ENCODE measurements at regions not wholly inside any gene's neighbourhood (a gene's known extent, or its start where the extent isn't known, plus 50 kb on each side); places are given as distances from the start of the nearest gene placed in this dataset.
"Not testable (repeated sequence)": the region's sequence is repeated elsewhere in the genome, so short reads cannot be mapped to it uniquely, and the experiment has no call there.

DNA sequence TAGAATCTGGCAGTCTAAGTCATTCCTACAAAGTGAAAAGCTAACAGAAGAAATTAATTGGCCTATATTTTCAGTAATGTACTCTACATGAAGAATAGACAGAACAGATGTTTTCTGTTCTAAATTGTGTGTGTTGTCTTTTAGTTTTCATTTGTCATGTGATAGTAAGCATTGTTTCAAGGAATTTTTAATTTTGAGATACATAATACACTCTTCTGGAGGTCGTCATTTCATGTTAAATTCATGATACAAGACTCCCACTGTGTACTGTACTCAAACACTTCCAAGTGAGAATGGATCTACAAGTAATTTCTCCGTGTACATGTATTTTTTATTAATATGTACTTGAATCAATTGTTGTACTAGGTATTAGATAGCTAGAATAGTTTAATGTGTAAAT, 1522.9 kb downstream of the MAT2B start:
- H3K27me3 ChIP-seq (ENCODE audit: control insufficient read depth in 2 of 2, insufficient read depth in 2 of 2, low read length in 2 of 2) = no peaks in the 10 kb centered on the region
- H3K9me3 ChIP-seq (ENCODE audit: control insufficient read depth in 2 of 2, low read length in 2 of 2) = no peaks in the 10 kb centered on the region
- H3K9ac ChIP-seq (ENCODE audit: low read depth in 1 of 2, low read length in 2 of 2) = no peak overlapping the region
- no peaks in the 10 kb centered on the region for H3K36me3 ChIP-seq (ENCODE audit: control insufficient read depth in 2 of 2, insufficient read depth in 2 of 2, low read length in 2 of 2)
- H3K27ac ChIP-seq (ENCODE audit: low read depth in 2 of 2, low read length in 2 of 2) = no peak overlapping the region
- no peaks in the 10 kb centered on the region for H3K4me1 ChIP-seq (ENCODE audit: control insufficient read depth in 2 of 2, insufficient read depth in 2 of 2, low read length in 2 of 2)
- no peak overlapping the region for H3K4me3 ChIP-seq (ENCODE audit: low read length in 2 of 2)

DNA sequence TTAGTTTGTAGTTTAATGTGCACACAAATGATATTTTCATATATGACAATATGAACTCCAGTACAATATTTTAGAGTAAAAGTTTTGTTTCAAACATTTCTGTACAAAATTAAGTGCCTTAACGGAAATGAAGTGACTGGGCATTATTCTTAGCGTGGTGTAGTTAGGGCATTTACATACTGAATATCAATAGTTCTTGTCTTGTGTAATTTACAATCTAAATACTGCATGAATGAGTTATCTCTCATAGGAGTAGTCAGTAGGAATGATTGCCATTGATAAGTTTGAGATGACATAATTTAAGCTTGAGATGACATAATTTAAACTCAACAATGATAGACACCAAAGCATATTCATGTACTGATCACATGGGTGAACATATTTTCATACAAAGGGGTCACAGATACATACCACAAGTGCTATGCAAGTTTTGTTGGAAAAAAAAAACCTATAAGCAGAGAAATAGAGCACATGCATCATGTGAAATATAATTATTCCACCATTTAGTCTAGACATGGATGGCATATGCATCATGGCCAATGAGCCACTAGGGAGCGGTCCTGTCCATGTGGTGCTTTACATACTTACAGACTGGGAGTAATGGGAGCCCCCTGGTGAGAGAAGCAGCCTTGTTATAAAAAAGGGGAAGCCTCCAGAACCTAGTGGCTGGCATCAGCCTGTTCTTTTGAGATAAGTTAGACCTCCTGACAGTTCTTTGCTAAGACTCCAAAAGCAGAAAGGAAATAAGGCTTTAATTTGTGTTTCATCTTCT, 1523.9 kb downstream of the MAT2B start:
- no peak overlapping the region for H3K9ac ChIP-seq (ENCODE audit: low read depth in 1 of 2, low read length in 2 of 2)
- no peaks in the 10 kb centered on the region for H3K9me3 ChIP-seq (ENCODE audit: control insufficient read depth in 2 of 2, low read length in 2 of 2)
- no peak overlapping the region for H3K27ac ChIP-seq (ENCODE audit: low read depth in 2 of 2, low read length in 2 of 2)
- no peaks in the 10 kb centered on the region for H3K27me3 ChIP-seq (ENCODE audit: control insufficient read depth in 2 of 2, insufficient read depth in 2 of 2, low read length in 2 of 2)
- no peaks in the 10 kb centered on the region for H3K36me3 ChIP-seq (ENCODE audit: control insufficient read depth in 2 of 2, insufficient read depth in 2 of 2, low read length in 2 of 2)
- H3K4me1 ChIP-seq (ENCODE audit: control insufficient read depth in 2 of 2, insufficient read depth in 2 of 2, low read length in 2 of 2) = no peaks in the 10 kb centered on the region
- H3K4me3 ChIP-seq (ENCODE audit: low read length in 2 of 2) = no peak overlapping the region

DNA sequence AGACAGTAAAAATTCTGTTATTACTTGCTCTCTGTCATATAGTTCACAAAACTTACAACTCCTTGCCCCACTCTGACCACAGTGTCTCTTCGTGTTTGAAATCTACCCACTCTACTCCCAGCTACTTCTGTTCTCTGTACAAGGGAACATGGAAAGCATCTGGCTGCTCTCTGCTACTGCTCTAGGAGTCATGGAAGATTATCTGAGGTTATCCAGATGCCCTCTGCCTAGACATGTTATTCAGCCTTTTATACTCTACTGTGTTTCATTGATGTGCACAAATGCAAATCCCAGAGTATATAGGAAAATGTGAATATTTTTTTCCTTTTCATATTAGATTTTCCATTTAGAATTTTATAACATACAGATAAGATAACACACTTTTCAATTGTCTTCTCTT, 1525.6 kb downstream of the MAT2B start:
- no peak overlapping the region for H3K9ac ChIP-seq (ENCODE audit: low read depth in 1 of 2, low read length in 2 of 2)
- no peaks in the 10 kb centered on the region for H3K4me1 ChIP-seq (ENCODE audit: control insufficient read depth in 2 of 2, insufficient read depth in 2 of 2, low read length in 2 of 2)
- H3K4me3 ChIP-seq (ENCODE audit: low read length in 2 of 2) = no peak overlapping the region
- H3K27me3 ChIP-seq (ENCODE audit: control insufficient read depth in 2 of 2, insufficient read depth in 2 of 2, low read length in 2 of 2) = no peaks in the 10 kb centered on the region
- H3K27ac ChIP-seq (ENCODE audit: low read depth in 2 of 2, low read length in 2 of 2) = no peak overlapping the region
- no peaks in the 10 kb centered on the region for H3K36me3 ChIP-seq (ENCODE audit: control insufficient read depth in 2 of 2, insufficient read depth in 2 of 2, low read length in 2 of 2)
- H3K9me3 ChIP-seq (ENCODE audit: control insufficient read depth in 2 of 2, low read length in 2 of 2) = no peaks in the 10 kb centered on the region

DNA sequence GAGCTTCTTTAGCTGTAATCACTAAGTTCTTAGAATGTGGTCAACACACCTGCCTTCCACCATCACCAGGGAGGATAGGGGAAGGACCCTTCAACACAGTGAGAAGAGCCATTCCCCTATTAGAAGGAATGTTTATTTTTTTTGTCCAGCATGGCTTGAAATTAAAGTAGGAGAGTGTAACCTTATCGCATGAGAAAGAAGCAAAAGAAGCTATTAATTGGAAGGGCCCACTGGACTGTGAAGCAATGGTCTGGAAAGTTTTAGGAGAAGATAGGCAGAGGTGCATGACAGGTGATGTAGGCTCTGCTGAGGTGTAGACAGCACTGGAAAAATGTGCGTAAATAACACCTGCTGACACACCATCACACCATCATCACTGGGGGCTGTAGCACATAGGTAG, 1526.0 kb downstream of the MAT2B start:
- Histone ChIP-seq H3K27me3 (ENCODE audit: control insufficient read depth in 2 of 2, insufficient read depth in 2 of 2, low read length in 2 of 2) (no peaks in the 10 kb centered on the region), H3K9ac (ENCODE audit: low read depth in 1 of 2, low read length in 2 of 2) (no peak overlapping the region), H3K4me3 (ENCODE audit: low read length in 2 of 2) (no peak overlapping the region), H3K36me3 (ENCODE audit: control insufficient read depth in 2 of 2, insufficient read depth in 2 of 2, low read length in 2 of 2) (no peaks in the 10 kb centered on the region), H3K4me1 (ENCODE audit: control insufficient read depth in 2 of 2, insufficient read depth in 2 of 2, low read length in 2 of 2) (no peaks in the 10 kb centered on the region), H3K27ac (ENCODE audit: low read depth in 2 of 2, low read length in 2 of 2) (no peak overlapping the region), H3K9me3 (ENCODE audit: control insufficient read depth in 2 of 2, low read length in 2 of 2) (no peaks in the 10 kb centered on the region)

DNA sequence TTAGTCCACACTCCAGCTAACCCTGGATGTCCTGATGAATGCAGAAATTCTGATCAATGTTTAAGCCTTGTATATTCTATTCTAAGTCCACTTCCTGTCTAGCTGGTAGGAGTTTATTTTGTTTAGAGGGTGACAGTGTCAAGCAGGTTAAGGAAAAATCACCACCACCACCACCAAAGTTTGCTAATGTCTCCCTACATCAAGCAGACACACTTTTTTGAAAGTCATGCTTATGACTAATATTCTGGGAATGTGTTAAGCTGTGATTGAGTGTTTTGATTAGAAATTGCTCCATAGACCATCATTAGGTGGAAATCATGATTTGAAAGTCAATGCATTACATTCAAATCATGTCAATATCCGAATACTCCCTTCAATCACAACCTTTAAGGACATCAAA, 1530.1 kb downstream of the MAT2B start:
- Histone ChIP-seq H3K27ac (ENCODE audit: low read depth in 2 of 2, low read length in 2 of 2) (no peak overlapping the region), H3K4me3 (ENCODE audit: low read length in 2 of 2) (no peak overlapping the region), H3K9ac (ENCODE audit: low read depth in 1 of 2, low read length in 2 of 2) (no peak overlapping the region), H3K36me3 (ENCODE audit: control insufficient read depth in 2 of 2, insufficient read depth in 2 of 2, low read length in 2 of 2) (no peaks in the 10 kb centered on the region), H3K9me3 (ENCODE audit: control insufficient read depth in 2 of 2, low read length in 2 of 2) (no peaks in the 10 kb centered on the region), H3K4me1 (ENCODE audit: control insufficient read depth in 2 of 2, insufficient read depth in 2 of 2, low read length in 2 of 2) (no peaks in the 10 kb centered on the region), H3K27me3 (ENCODE audit: control insufficient read depth in 2 of 2, insufficient read depth in 2 of 2, low read length in 2 of 2) (no peaks in the 10 kb centered on the region)

DNA sequence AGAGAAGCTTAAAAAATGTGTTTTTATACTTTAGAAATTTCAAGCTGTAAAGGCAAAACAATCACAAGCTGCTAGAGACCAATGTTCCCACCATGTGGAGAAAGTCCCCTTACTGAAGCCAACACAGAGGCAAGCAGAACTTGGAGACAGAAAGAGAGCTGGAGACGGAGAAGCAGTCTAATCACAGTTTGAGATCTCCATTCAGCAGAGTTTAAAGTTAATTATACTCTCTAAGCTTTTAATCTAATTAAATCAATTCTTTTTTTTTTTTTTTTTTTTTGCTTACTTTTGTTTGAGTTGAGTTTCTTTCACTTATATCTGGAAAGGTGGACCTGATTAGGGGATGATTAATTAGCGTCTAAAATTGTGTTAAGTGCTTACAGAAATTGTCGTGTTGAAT, 1534.3 kb downstream of the MAT2B start:
- Histone ChIP-seq H3K9ac (ENCODE audit: low read depth in 1 of 2, low read length in 2 of 2) (no peak overlapping the region), H3K4me1 (ENCODE audit: control insufficient read depth in 2 of 2, insufficient read depth in 2 of 2, low read length in 2 of 2) (no peaks in the 10 kb centered on the region), H3K27ac (ENCODE audit: low read depth in 2 of 2, low read length in 2 of 2) (no peak overlapping the region), H3K27me3 (ENCODE audit: control insufficient read depth in 2 of 2, insufficient read depth in 2 of 2, low read length in 2 of 2) (no peaks in the 10 kb centered on the region), H3K9me3 (ENCODE audit: control insufficient read depth in 2 of 2, low read length in 2 of 2) (no peaks in the 10 kb centered on the region), H3K36me3 (ENCODE audit: control insufficient read depth in 2 of 2, insufficient read depth in 2 of 2, low read length in 2 of 2) (no peaks in the 10 kb centered on the region), H3K4me3 (ENCODE audit: low read length in 2 of 2) (no peak overlapping the region)

DNA sequence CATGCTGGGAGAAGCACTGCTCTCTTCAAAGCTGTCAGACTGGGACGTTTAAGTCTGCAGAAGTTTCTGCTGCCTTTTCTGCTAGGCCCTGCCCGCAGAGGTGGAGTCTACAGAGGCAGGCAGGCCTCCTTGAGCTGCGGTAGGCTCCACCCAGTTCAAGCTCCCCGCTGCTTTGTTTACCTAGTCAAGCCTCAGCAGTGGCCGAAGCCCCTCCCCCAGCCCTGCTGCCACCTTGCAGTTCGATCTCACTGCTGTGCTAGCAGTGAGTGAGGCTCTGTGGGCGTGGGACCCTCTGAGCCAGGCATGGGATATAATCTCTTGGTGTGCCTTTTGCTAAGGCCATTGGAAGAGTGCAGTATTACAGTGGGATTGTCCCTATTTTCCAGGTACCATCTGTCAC, 1540.5 kb downstream of the MAT2B start:
- not testable (repeated sequence) for H3K27ac ChIP-seq (ENCODE audit: low read depth in 2 of 2, low read length in 2 of 2); H3K27me3 ChIP-seq (ENCODE audit: control insufficient read depth in 2 of 2, insufficient read depth in 2 of 2, low read length in 2 of 2); H3K9me3 ChIP-seq (ENCODE audit: control insufficient read depth in 2 of 2, low read length in 2 of 2); H3K4me1 ChIP-seq (ENCODE audit: control insufficient read depth in 2 of 2, insufficient read depth in 2 of 2, low read length in 2 of 2); H3K9ac ChIP-seq (ENCODE audit: low read depth in 1 of 2, low read length in 2 of 2); H3K4me3 ChIP-seq (ENCODE audit: low read length in 2 of 2); H3K36me3 ChIP-seq (ENCODE audit: control insufficient read depth in 2 of 2, insufficient read depth in 2 of 2, low read length in 2 of 2)

DNA sequence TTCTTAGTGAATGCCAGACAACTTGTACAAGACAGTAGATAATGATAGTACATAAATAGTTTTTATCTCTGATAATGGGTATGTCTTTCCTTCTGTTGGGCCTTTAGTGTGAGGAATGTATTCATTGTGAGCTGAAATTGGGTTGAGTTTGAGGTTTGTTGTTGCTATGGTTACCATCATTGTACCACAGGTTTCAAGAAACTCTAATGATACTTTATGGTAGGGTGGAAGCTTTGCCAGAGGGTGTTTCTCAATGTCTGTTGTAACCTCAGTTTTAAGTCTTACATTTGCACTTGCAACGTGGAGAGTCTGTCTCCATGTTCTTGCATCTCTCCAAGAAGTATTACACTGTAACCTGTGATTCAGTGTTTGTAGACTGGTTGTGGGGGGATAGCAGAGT, 1550.1 kb downstream of the MAT2B start:
- H3K4me3 ChIP-seq (ENCODE audit: low read length in 2 of 2) = no peak overlapping the region
- H3K27ac ChIP-seq (ENCODE audit: low read depth in 2 of 2, low read length in 2 of 2) = no peak overlapping the region
- H3K9ac ChIP-seq (ENCODE audit: low read depth in 1 of 2, low read length in 2 of 2) = no peak overlapping the region
- no peaks in the 10 kb centered on the region for H3K9me3 ChIP-seq (ENCODE audit: control insufficient read depth in 2 of 2, low read length in 2 of 2)
- no peaks in the 10 kb centered on the region for H3K27me3 ChIP-seq (ENCODE audit: control insufficient read depth in 2 of 2, insufficient read depth in 2 of 2, low read length in 2 of 2)
- H3K36me3 ChIP-seq (ENCODE audit: control insufficient read depth in 2 of 2, insufficient read depth in 2 of 2, low read length in 2 of 2) = no peaks in the 10 kb centered on the region
- H3K4me1 ChIP-seq (ENCODE audit: control insufficient read depth in 2 of 2, insufficient read depth in 2 of 2, low read length in 2 of 2) = no peaks in the 10 kb centered on the region

DNA sequence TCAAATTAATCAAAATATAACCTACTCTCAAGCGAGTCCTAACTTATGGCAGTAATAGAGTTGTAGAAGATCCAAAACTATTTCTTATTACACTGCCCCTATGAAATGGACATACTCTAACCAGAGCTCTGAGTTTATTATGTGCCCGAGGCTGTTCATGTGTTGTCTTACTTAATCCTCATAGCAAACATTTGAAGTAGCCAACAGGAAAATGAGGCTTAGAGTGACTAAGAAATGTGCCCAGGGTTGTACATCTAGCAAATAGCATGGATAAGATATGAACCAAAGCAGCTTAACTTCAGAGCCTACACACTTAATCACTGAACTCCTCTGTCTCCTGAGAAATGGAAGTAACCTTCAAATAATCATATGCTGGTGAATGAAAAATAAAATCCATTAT, 1551.7 kb downstream of the MAT2B start:
- no peak overlapping the region for H3K4me3 ChIP-seq (ENCODE audit: low read length in 2 of 2)
- no peak overlapping the region for H3K27ac ChIP-seq (ENCODE audit: low read depth in 2 of 2, low read length in 2 of 2)
- H3K9ac ChIP-seq (ENCODE audit: low read depth in 1 of 2, low read length in 2 of 2) = no peak overlapping the region
- H3K4me1 ChIP-seq (ENCODE audit: control insufficient read depth in 2 of 2, insufficient read depth in 2 of 2, low read length in 2 of 2) = no peaks in the 10 kb centered on the region
- no peaks in the 10 kb centered on the region for H3K9me3 ChIP-seq (ENCODE audit: control insufficient read depth in 2 of 2, low read length in 2 of 2)
- no peaks in the 10 kb centered on the region for H3K27me3 ChIP-seq (ENCODE audit: control insufficient read depth in 2 of 2, insufficient read depth in 2 of 2, low read length in 2 of 2)
- no peaks in the 10 kb centered on the region for H3K36me3 ChIP-seq (ENCODE audit: control insufficient read depth in 2 of 2, insufficient read depth in 2 of 2, low read length in 2 of 2)

DNA sequence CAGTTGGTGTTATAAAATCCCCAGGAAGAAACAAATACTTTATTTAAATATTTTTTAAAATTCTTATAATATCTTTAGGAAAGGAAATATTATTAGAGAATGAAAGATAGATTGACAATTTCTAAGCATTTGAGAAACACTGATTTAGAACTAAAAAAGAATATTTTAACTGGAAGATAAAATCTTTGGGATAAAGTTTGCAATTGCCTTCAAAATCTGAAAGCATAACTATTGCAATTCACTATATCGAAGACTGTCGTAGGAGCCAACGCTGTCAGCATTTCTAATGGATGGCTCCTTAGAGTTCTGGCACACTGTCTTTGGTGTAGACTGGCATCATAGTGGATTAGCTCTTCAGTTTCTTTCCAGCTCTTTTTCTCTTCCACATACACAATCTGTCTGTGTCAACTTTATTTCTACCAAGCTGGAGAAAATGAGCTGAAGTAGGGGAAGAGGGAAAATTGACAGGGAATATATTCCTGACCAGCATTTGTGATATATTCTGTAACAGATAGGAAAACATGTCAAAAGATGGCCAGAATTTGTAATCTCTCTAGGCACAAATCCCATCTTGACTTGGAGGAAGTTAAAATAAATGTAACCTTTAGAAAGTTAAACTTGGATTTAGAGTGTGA, 1561.4 kb downstream of the MAT2B start:
- H3K9me3 ChIP-seq (ENCODE audit: control insufficient read depth in 2 of 2, low read length in 2 of 2) = no peaks in the 10 kb centered on the region

More for the DNA sequence above, 1561.4 kb downstream of the MAT2B start:
- Histone ChIP-seq H3K36me3 (ENCODE audit: control insufficient read depth in 2 of 2, insufficient read depth in 2 of 2, low read length in 2 of 2) (no peaks in the 10 kb centered on the region), H3K27me3 (ENCODE audit: control insufficient read depth in 2 of 2, insufficient read depth in 2 of 2, low read length in 2 of 2) (no peaks in the 10 kb centered on the region), H3K4me1 (ENCODE audit: control insufficient read depth in 2 of 2, insufficient read depth in 2 of 2, low read length in 2 of 2) (no peaks in the 10 kb centered on the region), H3K27ac (ENCODE audit: low read depth in 2 of 2, low read length in 2 of 2) (no peak overlapping the region), H3K9ac (ENCODE audit: low read depth in 1 of 2, low read length in 2 of 2) (no peak overlapping the region), H3K4me3 (ENCODE audit: low read length in 2 of 2) (no peak overlapping the region)

Data from mucosa of rectum (tissue), 2 donors.